DND-41 (cell line): ENCODE measurements at regions not wholly inside any gene's neighbourhood (a gene's known extent, or its start where the extent isn't known, plus 50 kb on each side); places are given as distances from the start of the nearest gene placed in this dataset.

Experiments used
- ATAC-seq: fragments of 200-7000 bp; cut with Tn5 transposase; 3 replicates; pipeline ENCODE4 v1.9.1; 2021; ENCODE audit warnings: low read depth; ENCODE audit not compliant: insufficient read depth
- DNase-seq: peaks from one replicate; pipeline ENCODE4 v3.0.0-alpha.2; 2020
- H2AFZ ChIP-seq: 2 replicates; pipeline ENCODE4 v1.6.0; 2012; ENCODE audit warnings: low read depth, low read length
- H3K27ac ChIP-seq: 2 replicates; pipeline ENCODE4 v1.5.1; 2012; ENCODE audit warnings: low read length, inconsistent platforms
- H3K27me3 ChIP-seq: fragments of 200-600 bp; sonication (generic); 2 replicates; pipeline ENCODE4 v1.6.0; 2012; ENCODE audit warnings: low read length, mild to moderate bottlenecking, inconsistent platforms; ENCODE audit not compliant: insufficient read depth, poor library complexity
- H3K36me3 ChIP-seq: 2 replicates; pipeline ENCODE4 v1.5.1; 2012; ENCODE audit warnings: low read length, inconsistent platforms; ENCODE audit not compliant: insufficient read depth
- H3K4me1 ChIP-seq: 2 replicates; pipeline ENCODE4 v1.5.1; 2012; ENCODE audit warnings: mild to moderate bottlenecking, low read length; ENCODE audit not compliant: insufficient read depth
- H3K4me2 ChIP-seq: 2 replicates; pipeline ENCODE4 v1.6.0; 2012; ENCODE audit warnings: mild to moderate bottlenecking, moderate library complexity, low read length, inconsistent platforms; ENCODE audit not compliant: insufficient read depth
- H3K4me3 ChIP-seq, 2 experiments: fragments of 200-600 bp in 1 of 2; shearing (Covaris generic) in 1 of 2; 2 replicates each; pipeline ENCODE4 v1.5.1; 2012 to 2016; ENCODE audit warnings: inconsistent platforms in 2 of 2, low read length in 2 of 2, mild to moderate bottlenecking in 2 of 2, low read depth in 1 of 2, moderate library complexity in 1 of 2
- H3K79me2 ChIP-seq: 2 replicates; pipeline ENCODE4 v1.6.0; 2012; ENCODE audit warnings: low read length, inconsistent platforms; ENCODE audit not compliant: insufficient read depth
- H3K9ac ChIP-seq: 2 replicates; pipeline ENCODE4 v1.6.0; 2012; ENCODE audit warnings: low read depth, mild to moderate bottlenecking, inconsistent platforms, low read length, moderate library complexity
- H3K9me3 ChIP-seq: 2 replicates; pipeline ENCODE4 v1.5.1; 2012; ENCODE audit warnings: low read length, moderate library complexity, mild to moderate bottlenecking, inconsistent platforms; ENCODE audit not compliant: insufficient read depth, severe bottlenecking
- H4K20me1 ChIP-seq: 2 replicates; pipeline ENCODE4 v1.6.0; 2012; ENCODE audit warnings: low read length; ENCODE audit not compliant: insufficient read depth
- EZH2 ChIP-seq: IDR thresholded peaks from 3 replicates; pipeline ENCODE4 v1.6.1; 2012; ENCODE audit warnings: borderline replicate concordance, low read depth, mild to moderate bottlenecking, moderate library complexity, low read length, inconsistent platforms; ENCODE audit not compliant: severe bottlenecking
- TF ChIP-seq, protein P1 (sequence below): IDR thresholded peaks from 2 replicates; pipeline ENCODE4 v1.5.1; 2012; ENCODE audit warnings: borderline replicate concordance, low read length, moderate library complexity, mild to moderate bottlenecking; ENCODE audit not compliant: poor library complexity, severe bottlenecking; ENCODE audit errors: extremely low read depth

DNA sequence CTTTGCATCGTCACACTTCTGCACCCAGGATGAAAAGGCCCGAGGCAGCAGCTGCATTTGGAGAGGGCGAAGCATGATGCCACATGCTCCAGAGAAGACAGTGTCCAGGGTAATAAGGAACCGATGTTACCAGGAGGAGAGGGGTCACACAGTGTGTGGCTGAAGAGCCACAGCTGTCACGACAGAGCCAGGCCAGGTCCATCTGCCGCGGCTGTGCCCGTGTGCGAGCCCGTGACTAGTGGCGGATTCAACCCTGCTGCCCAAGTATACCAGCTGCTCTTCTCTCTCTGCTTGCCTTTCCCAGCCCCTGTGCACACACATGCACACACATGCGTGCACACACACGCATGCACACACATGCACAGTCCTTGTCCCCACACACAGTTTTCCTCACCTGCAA is 1432.5 kb downstream of the BRD1 start:
- no peaks in the 10 kb centered on the region for H3K79me2 ChIP-seq
- no peaks in the 10 kb centered on the region for H3K9me3 ChIP-seq
- H3K36me3 ChIP-seq: no peaks in the 10 kb centered on the region
- H4K20me1 ChIP-seq: no peaks in the 10 kb centered on the region
- no peak overlapping the region for H3K4me3 ChIP-seq
- TF ChIP-seq, protein P1, sequence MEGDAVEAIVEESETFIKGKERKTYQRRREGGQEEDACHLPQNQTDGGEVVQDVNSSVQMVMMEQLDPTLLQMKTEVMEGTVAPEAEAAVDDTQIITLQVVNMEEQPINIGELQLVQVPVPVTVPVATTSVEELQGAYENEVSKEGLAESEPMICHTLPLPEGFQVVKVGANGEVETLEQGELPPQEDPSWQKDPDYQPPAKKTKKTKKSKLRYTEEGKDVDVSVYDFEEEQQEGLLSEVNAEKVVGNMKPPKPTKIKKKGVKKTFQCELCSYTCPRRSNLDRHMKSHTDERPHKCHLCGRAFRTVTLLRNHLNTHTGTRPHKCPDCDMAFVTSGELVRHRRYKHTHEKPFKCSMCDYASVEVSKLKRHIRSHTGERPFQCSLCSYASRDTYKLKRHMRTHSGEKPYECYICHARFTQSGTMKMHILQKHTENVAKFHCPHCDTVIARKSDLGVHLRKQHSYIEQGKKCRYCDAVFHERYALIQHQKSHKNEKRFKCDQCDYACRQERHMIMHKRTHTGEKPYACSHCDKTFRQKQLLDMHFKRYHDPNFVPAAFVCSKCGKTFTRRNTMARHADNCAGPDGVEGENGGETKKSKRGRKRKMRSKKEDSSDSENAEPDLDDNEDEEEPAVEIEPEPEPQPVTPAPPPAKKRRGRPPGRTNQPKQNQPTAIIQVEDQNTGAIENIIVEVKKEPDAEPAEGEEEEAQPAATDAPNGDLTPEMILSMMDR: no peak
- TF ChIP-seq EZH2: no peak
- DNase-seq (no peak), ATAC-seq (no peak)
- H3K9ac ChIP-seq: no peak overlapping the region
- no peak overlapping the region for H3K4me2 ChIP-seq
- H3K4me1 ChIP-seq: no peaks in the 10 kb centered on the region
- no peaks in the 10 kb centered on the region for H3K27me3 ChIP-seq
- no peak overlapping the region for H2AFZ ChIP-seq
- H3K27ac ChIP-seq: no peak overlapping the region

DNA sequence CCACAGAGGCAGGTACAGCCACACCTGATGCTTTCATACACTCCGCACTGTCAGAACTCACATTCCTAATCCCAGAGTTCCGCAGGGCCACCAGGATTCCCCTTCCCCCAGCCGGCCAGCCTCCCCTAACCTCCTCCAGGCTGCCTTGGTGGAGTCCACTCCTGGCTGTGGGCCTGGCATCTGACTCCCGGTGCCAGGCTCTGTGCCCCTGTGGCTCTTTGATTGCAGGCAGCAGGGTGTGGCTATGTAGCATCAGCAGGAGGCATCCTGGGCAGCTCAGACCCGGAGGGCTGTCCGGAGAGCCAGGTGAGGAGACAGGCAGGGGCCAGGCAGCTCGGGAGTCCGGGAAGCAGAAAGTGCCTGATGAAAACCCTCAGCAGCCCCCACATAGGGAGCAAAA is 1432.9 kb downstream of the BRD1 start:
- Histone ChIP-seq H3K79me2 (no peaks in the 10 kb centered on the region), H3K27me3 (no peaks in the 10 kb centered on the region), H3K4me1 (no peaks in the 10 kb centered on the region), H2AFZ (no peak overlapping the region), H3K9me3 (no peaks in the 10 kb centered on the region), H3K9ac (no peak overlapping the region), H3K36me3 (no peaks in the 10 kb centered on the region), H4K20me1 (no peaks in the 10 kb centered on the region), H3K27ac (no peak overlapping the region), H3K4me3 (no peak overlapping the region), H3K4me2 (no peak overlapping the region)
- DNase-seq (no peak), ATAC-seq (no peak)
- TF ChIP-seq EZH2: no peak
- TF ChIP-seq, protein P1: no peak

DNA sequence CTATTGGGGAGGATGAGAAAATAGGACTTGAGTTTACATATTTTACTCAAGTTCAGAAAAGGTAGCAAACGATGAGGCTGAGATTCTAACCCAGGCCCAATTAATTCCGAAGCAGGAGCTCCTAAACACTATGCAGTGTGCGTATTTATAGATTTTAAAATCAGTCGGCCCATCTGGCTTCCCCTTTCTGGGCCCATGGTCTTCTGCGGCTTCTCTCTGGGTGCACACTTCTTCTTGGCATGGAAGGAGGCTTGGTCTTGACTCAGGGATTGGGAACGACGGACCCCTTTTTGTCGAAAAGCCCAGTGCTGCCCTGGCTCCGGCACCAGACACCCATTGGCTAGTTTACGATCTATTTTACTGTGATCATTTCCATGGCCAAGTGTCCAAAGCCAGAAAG is 1433.8 kb downstream of the BRD1 start:
- no peak for TF ChIP-seq EZH2
- TF ChIP-seq, protein P1: no peak
- ATAC-seq: no peak
- H3K9me3 ChIP-seq: no peaks in the 10 kb centered on the region

DNA sequence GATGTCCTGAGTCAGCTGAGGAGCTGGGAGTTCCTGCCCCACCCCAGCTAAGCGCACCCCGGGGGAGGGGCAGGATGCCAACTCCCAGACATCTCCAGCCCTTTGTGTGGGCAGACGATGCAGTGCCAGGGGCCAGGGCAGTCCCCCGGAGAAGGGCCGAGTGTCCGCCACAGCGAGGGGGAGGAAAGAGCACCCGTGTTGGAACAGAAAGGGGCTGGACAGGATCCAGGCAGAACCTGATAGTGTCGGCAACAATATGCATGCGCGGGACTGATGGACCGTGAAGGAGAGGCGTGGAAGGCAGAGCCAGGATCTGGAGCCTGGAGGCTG is 1434.7 kb downstream of the BRD1 start:
- Histone ChIP-seq H3K9ac (no peak overlapping the region), H3K36me3 (no peaks in the 10 kb centered on the region), H3K27me3 (no peaks in the 10 kb centered on the region), H3K27ac (no peak overlapping the region), H3K4me3 (no peak overlapping the region), H2AFZ (no peak overlapping the region), H3K4me1 (no peaks in the 10 kb centered on the region), H4K20me1 (no peaks in the 10 kb centered on the region), H3K9me3 (no peaks in the 10 kb centered on the region), H3K4me2 (no peak overlapping the region), H3K79me2 (no peaks in the 10 kb centered on the region)
- TF ChIP-seq, protein P1: no peak
- DNase-seq (no peak), ATAC-seq (no peak)

More for the DNA sequence above, 1433.8 kb downstream of the BRD1 start:
- no peak for DNase-seq
- no peak overlapping the region for H3K9ac ChIP-seq
- no peak overlapping the region for H3K4me3 ChIP-seq
- no peaks in the 10 kb centered on the region for H3K4me1 ChIP-seq
- no peak overlapping the region for H3K4me2 ChIP-seq
- no peaks in the 10 kb centered on the region for H3K79me2 ChIP-seq
- no peaks in the 10 kb centered on the region for H3K36me3 ChIP-seq
- no peaks in the 10 kb centered on the region for H3K27me3 ChIP-seq
- no peaks in the 10 kb centered on the region for H4K20me1 ChIP-seq
- no peak overlapping the region for H2AFZ ChIP-seq
- H3K27ac ChIP-seq: no peak overlapping the region
